Gastrocnemius medialis (tissue), 4 donors: ENCODE measurements at regions not wholly inside any gene's neighbourhood (a gene's known extent, or its start where the extent isn't known, plus 50 kb on each side); places are given as distances from the start of the nearest gene placed in this dataset.

Experiments used
- POLR2A ChIP-seq, 2 donors: fragments of 450-650 bp; IDR thresholded peaks; one replicate each; pipeline ENCODE4 v1.6.1; 2017; ENCODE audit warnings: antibody characterized with exemption in 2 of 2, mild to moderate bottlenecking in 2 of 2, moderate library complexity in 2 of 2
- TF ChIP-seq, protein P1 (sequence below), 5 experiments: fragments of 450-650 bp in 3 of 5; fragments of 200-600 bp in 2 of 5; sonication (generic) in 2 of 5; IDR thresholded peaks in 4 of 5; conservative IDR thresholded peaks in 1 of 5; 1 replicate in 4 of 5; 2 replicates in 1 of 5; pipeline ENCODE4 v1.5.1; 2016 to 2019; ENCODE audit warnings: antibody characterized with exemption in 5 of 5, mild to moderate bottlenecking in 3 of 5, moderate library complexity in 3 of 5

DNA sequence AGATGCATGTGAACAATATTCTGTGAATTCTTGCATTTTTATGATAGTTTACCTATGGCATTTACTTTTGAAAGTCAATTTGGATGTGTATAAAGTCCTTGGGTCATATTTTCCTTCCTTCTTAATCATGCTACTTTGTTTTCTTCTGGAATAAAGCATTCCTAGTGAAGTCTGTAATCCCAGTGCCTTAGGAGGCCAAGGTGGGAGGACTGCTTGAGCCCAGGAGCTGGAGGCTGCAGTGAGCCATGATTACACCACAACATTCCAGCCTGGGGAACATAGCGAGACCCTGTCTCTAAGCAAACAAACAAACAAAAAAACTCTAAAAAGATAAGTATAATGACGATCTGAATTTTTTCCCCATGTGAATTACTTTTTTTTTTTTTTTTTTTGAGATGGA lies 69.7 kb upstream of the SYNCRIP start:
- TF ChIP-seq, protein P1, sequence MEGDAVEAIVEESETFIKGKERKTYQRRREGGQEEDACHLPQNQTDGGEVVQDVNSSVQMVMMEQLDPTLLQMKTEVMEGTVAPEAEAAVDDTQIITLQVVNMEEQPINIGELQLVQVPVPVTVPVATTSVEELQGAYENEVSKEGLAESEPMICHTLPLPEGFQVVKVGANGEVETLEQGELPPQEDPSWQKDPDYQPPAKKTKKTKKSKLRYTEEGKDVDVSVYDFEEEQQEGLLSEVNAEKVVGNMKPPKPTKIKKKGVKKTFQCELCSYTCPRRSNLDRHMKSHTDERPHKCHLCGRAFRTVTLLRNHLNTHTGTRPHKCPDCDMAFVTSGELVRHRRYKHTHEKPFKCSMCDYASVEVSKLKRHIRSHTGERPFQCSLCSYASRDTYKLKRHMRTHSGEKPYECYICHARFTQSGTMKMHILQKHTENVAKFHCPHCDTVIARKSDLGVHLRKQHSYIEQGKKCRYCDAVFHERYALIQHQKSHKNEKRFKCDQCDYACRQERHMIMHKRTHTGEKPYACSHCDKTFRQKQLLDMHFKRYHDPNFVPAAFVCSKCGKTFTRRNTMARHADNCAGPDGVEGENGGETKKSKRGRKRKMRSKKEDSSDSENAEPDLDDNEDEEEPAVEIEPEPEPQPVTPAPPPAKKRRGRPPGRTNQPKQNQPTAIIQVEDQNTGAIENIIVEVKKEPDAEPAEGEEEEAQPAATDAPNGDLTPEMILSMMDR (IDR thresholded peaks at IDR 0.05 in 4 of 5, conservative IDR thresholded peaks at IDR 0.05 in 1 of 5), result no peak
- TF ChIP-seq POLR2A (IDR thresholded peaks at IDR 0.05), result no peak
